Fibroblast of lung (primary cell): ENCODE measurements at regions not wholly inside any gene's neighbourhood (a gene's known extent, or its start where the extent isn't known, plus 50 kb on each side); places are given as distances from the start of the nearest gene placed in this dataset.

ENCODE experiments used
- CTCF ChIP-seq, 2 donors: IDR thresholded peaks in 1 of 2; conservative IDR thresholded peaks in 1 of 2; 1 replicate in 1 of 2; 2 replicates in 1 of 2; pipeline ENCODE4 v1.5.1; 2011 to 2012; ENCODE audit warnings: low read length in 2 of 2, control low read depth in 1 of 2, inconsistent platforms in 1 of 2, low read depth in 1 of 2, mild to moderate bottlenecking in 1 of 2
- EZH2 ChIP-seq: IDR thresholded peaks from 2 replicates; pipeline ENCODE4 v1.5.1; 2012; ENCODE audit warnings: low read length, control low read depth, mild to moderate bottlenecking; ENCODE audit errors: missing control alignments

GRCh38 chr20:10805764-10806163 lies 132.0 kb upstream of the JAG1 start:
- TF ChIP-seq CTCF (conservative IDR thresholded peaks at IDR 0.05 in 1 of 2, IDR thresholded peaks at IDR 0.05 in 1 of 2; ENCODE audit: low read depth in 1 of 2, low read length in 2 of 2) (no peak), EZH2 (no peak)
